Epidermal melanocyte (primary cell): ENCODE measurements at regions not wholly inside any gene's neighbourhood (a gene's known extent, or its start where the extent isn't known, plus 50 kb on each side); places are given as distances from the start of the nearest gene placed in this dataset.
"Not testable (repeated sequence)": the region's sequence is repeated elsewhere in the genome, so short reads cannot be mapped to it uniquely, and the experiment has no call there.

ENCODE experiments used
- DNase-seq: peaks from one replicate; pipeline ENCODE4 v3.0.0; 2011; ENCODE audit warnings: low spot score; ENCODE audit not compliant: insufficient read length

GRCh38 chr3:150329408-150329807 lies 78.7 kb upstream of the TSC22D2 start:
- no peak for DNase-seq

DNA sequence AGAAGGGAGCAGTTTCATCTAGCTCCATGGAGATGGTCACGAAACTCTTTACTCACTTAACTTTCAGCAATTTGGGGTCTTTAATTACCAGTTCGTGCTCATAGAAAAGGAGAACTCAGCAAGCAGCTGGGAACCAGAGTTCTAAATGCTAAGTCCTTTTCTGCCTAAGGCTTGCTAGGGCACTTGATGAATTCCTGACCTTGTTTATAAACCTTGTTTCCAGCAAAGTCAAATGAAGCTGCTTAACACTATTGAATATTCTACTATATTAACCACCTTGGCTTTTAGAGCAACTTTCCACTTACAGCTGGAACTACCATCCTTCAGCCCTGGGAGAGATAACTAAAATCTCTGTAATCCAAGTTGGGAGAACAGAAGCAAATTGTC lies 79.5 kb upstream of the TSC22D2 start:
- DNase-seq, result no peak

GRCh38 chr3:150327678-150328653 lies 80.1 kb upstream of the TSC22D2 start:
- DNase-seq, result no peak

- no peak for DNase-seq
Measured at GRCh38 chr3:150324788-150325187, 83.3 kb upstream of the TSC22D2 start.

DNA sequence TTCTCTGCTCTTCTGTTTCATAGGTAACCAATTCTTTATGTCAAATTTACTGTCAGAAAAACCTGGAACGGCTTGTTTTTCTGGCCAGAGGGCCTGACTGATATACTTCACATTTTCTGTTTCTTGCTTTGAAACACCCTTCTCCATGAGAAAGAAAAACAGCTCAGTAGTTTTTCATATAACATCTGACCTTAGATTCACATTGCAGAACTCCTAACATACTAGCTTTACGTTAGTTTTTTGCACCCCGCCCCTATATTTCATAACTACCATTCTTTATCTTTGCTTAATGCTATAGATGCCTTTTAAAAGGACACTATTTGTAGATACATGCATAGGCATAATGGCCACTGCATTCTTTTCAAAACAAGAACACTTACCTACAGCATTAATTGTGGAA lies 83.9 kb upstream of the TSC22D2 start:
- no peak for DNase-seq

DNA sequence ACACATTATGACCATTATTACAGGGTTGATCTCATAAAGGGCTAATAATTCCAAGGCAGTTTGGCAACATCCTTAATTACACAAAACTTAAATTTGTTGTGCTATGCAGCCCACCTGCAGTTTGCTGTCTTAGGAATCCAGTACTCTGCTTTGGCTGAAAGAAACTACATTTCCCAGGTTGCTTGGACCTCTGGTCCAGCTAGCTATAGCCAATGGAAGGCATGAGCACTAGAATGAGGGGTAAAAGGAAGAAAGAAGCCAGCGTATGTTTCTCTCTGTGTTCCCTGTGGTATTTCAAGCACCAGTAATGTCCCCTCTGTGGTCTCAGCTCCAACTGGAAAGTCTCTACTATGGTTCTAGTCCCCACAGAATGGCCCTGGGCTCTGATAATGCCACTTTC lies 84.3 kb upstream of the TSC22D2 start:
- no peak for DNase-seq

- DNase-seq, result not testable (repeated sequence)
Measured at GRCh38 chr3:150323091-150323490, 85.0 kb upstream of the TSC22D2 start.

DNA sequence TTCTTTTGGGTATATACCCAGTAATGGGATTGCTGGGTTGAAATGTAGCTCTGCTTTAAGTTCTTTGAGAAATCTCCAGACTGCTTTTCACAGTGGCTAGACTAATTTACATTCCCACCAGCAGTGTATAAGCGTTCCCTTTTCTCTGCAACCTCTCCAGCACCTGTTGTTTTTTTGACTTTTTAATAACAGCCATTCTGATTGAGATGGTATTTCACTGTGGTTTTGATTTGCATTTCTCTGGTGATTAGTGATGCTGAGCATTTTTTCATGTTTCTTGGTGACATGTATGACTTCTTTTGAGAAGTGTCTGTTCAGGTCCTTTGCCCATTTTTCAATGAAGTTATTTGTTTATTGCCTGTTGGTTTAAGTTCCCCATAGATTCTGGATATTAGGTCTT lies 87.1 kb upstream of the TSC22D2 start:
- DNase-seq, result not testable (repeated sequence)

DNA sequence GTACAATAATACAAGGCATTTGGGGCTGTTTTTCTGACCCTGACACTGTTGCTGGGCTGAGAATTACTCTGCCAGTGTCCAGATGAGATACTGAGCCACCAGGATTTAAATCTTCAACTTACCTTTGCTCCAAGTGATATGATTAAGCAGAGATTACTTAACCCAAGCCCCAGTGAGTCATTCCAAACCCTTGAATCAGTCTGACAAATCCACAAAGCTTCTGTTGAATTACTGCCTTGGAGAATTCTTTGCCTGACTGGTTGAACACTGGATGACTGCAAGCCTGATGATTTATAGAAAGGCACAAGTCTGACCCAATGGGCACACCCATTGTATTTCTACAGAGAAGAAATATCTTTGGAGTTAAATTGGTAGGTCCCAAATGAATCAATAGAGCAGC lies 88.2 kb upstream of the TSC22D2 start:
- no peak for DNase-seq

DNA sequence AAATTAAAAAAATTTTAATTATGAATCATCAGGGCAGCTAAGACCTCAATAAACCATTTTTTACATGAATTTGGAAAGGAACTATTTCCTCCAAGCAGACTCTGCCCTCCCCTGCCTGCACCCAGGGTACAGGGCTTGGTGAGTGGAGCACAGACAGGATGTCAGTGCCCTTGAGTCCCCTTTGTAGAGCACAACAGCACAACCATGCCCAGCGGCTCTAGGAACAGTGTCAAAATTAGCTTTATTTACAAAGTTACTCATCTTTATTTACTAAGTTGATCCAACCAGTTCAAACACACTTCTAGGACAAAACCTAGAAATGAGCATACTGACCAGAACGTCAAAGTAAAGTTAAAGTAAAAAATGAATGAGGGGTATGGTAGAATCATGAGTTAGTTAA lies 90.6 kb upstream of the TSC22D2 start:
- DNase-seq, result no peak

- DNase-seq, result no peak
Measured at GRCh38 chr3:150315721-150316120, 92.4 kb upstream of the TSC22D2 start.

DNA sequence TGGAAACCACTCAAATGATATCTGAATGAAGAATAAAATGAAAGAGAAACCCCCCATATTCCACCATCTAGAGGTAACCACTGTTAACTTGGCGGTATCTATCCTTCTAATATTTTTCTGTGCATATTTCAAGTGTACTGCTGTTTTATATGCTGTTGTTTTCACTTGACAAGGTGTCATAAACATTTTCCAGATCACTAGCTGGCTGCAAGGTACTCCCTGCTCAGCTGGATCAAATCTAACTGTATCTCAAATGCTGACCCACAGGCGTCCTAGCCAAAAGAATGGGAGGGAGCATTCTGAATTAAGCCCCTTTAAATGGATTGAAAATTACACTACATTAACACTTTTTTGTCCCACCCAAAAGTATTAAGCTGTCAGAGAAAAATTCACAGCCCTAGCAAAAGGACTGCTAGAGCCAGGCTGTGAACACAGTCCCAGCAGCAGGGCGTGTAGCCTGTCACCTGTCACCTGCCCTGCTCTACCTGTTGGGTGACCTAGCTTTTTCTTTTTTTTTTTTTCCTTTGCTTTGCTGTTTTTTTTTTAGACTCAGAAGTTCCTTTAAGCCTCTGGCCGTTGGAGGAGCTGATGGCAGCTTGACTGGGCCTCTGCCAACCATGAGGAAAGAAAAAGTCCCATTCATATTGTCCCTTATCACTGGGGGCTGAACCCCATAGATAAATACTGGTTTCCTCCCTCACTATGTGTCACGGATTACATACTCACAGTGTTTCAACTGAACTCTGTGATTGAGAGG lies 93.7 kb upstream of the TSC22D2 start:
- no peak for DNase-seq

- DNase-seq, result no peak
Measured at GRCh38 chr3:150312018-150312657, 96.0 kb upstream of the TSC22D2 start.

- DNase-seq, result no peak
Measured at GRCh38 chr3:150311156-150311555, 96.9 kb upstream of the TSC22D2 start.

GRCh38 chr3:150309557-150309956 lies 98.5 kb upstream of the TSC22D2 start:
- no peak for DNase-seq

DNA sequence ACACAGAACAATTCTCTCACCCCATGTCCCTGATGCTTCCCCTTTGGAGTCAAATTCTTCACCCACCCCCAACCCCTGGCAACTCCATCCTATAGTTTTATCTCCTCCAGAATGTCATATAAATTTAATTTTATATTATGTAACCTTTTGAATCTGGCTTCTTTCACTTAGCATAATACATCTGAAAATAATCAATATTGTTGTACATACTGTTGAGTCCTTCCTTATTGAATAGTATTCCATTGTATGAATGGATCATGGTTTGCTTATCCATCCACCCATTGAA lies 98.9 kb upstream of the TSC22D2 start:
- no peak for DNase-seq

- no peak for DNase-seq
Measured at GRCh38 chr3:150308481-150309256, 99.4 kb upstream of the TSC22D2 start.

DNA sequence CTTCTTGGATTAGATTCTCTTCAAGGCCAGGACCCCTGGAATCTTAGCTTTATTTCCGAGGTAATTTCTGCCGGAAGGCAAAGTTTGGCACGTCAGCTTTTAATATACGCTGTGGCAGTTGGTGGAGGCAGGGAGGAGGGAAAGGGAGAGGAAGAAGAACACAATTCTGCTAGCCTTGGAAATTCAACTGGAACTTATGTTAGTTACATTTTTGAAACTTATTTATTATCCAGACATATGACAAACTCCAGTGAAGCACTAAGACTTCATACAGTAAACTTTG lies 100.1 kb upstream of the TSC22D2 start:
- DNase-seq, result no peak

GRCh38 chr3:150307311-150308036 lies 100.6 kb upstream of the TSC22D2 start:
- no peak for DNase-seq

- DNase-seq, result no peak
Measured at GRCh38 chr3:150306906-150307305, 101.2 kb upstream of the TSC22D2 start.

- no peak for DNase-seq
Measured at GRCh38 chr3:150306083-150306482, 102.0 kb upstream of the TSC22D2 start.
